Type B pancreatic cell (in vitro differentiated cells): ENCODE measurements at regions not wholly inside any gene's neighbourhood (a gene's known extent, or its start where the extent isn't known, plus 50 kb on each side); places are given as distances from the start of the nearest gene placed in this dataset.

ENCODE experiments used
- DNase-seq: peaks from one replicate; pipeline ENCODE4 v3.0.0; 2021; ENCODE audit warnings: mixed read lengths; ENCODE audit not compliant: unreplicated experiment; ENCODE audit errors: extremely low spot score
- H3K27ac Mint-ChIP-seq: 2 replicates; pipeline ENCODE4 v1.8.0; 2021; ENCODE audit warnings: mild to moderate bottlenecking, mixed read lengths
- H3K27me3 Mint-ChIP-seq: 2 replicates; pipeline ENCODE4 v1.8.0; 2021; ENCODE audit warnings: mixed read lengths
- H3K36me3 Mint-ChIP-seq: 2 replicates; pipeline ENCODE4 v1.8.0; 2021; ENCODE audit warnings: mixed read lengths
- H3K4me1 Mint-ChIP-seq: one replicate; pipeline ENCODE4 v1.8.0; 2021; ENCODE audit warnings: mixed read lengths; ENCODE audit not compliant: unreplicated experiment
- H3K4me3 Mint-ChIP-seq: 2 replicates; pipeline ENCODE4 v1.8.0; 2021; ENCODE audit warnings: mild to moderate bottlenecking, mixed read lengths
- H3K9me3 Mint-ChIP-seq: 2 replicates; pipeline ENCODE4 v1.8.0; 2021; ENCODE audit warnings: mixed read lengths
- TF ChIP-seq, protein P1 (sequence below): fragments of 200-600 bp; sonication (generic); conservative IDR thresholded peaks from 2 replicates; pipeline ENCODE4 v1.5.0; 2021; ENCODE audit warnings: antibody characterized with exemption, mild to moderate bottlenecking

DNA sequence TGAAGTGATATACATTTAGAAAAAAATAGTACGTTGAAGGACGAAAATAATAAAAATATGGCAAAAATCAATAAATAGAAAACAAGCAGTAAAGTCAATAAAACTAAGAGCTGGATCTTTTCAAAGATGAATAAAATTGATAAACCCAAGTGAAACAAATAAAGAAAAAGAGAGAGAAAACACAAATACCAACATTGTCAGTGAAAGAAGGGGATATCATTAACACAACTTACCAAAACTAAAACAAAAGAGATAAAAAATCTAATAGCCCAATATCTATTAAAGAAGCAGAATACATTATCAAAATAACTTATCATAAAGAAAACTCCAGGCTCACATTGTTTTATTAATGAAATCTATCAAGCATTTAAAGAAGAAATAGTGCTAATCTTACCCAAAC lies 675.1 kb downstream of the UQCRFS1 start:
- no peaks in the 10 kb centered on the region for H3K36me3 Mint-ChIP-seq
- H3K4me1 Mint-ChIP-seq = no peaks in the 10 kb centered on the region
- no peak for DNase-seq
- TF ChIP-seq, protein P1, sequence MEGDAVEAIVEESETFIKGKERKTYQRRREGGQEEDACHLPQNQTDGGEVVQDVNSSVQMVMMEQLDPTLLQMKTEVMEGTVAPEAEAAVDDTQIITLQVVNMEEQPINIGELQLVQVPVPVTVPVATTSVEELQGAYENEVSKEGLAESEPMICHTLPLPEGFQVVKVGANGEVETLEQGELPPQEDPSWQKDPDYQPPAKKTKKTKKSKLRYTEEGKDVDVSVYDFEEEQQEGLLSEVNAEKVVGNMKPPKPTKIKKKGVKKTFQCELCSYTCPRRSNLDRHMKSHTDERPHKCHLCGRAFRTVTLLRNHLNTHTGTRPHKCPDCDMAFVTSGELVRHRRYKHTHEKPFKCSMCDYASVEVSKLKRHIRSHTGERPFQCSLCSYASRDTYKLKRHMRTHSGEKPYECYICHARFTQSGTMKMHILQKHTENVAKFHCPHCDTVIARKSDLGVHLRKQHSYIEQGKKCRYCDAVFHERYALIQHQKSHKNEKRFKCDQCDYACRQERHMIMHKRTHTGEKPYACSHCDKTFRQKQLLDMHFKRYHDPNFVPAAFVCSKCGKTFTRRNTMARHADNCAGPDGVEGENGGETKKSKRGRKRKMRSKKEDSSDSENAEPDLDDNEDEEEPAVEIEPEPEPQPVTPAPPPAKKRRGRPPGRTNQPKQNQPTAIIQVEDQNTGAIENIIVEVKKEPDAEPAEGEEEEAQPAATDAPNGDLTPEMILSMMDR = no peak
- no peaks in the 10 kb centered on the region for H3K27me3 Mint-ChIP-seq
- no peak overlapping the region for H3K4me3 Mint-ChIP-seq
- H3K9me3 Mint-ChIP-seq = no peaks in the 10 kb centered on the region
- H3K27ac Mint-ChIP-seq = no peak overlapping the region

DNA sequence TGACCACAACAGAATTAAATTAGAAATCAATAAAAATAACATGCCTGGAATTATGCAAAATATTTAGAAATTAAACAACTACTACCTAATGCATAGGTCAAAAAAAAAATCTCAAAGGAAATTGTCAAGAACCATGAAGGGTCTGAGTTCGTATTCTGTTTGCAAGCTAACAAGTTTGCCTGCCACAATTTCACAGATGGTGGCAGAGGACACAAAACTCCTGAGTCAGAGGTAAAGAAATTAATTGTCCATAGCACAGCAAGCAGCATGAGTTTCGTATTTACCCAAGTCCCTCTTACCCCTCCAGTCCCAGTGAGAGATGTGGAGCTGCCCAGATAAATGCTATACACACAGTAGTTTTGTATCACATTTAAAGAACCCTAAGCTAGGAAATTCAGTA lies 675.9 kb downstream of the UQCRFS1 start:
- TF ChIP-seq, protein P1 = no peak
- no peaks in the 10 kb centered on the region for H3K9me3 Mint-ChIP-seq
- H3K4me1 Mint-ChIP-seq = no peaks in the 10 kb centered on the region
- H3K36me3 Mint-ChIP-seq = no peaks in the 10 kb centered on the region
- no peak for DNase-seq
- no peaks in the 10 kb centered on the region for H3K27me3 Mint-ChIP-seq
- H3K4me3 Mint-ChIP-seq = no peak overlapping the region
- no peak overlapping the region for H3K27ac Mint-ChIP-seq

DNA sequence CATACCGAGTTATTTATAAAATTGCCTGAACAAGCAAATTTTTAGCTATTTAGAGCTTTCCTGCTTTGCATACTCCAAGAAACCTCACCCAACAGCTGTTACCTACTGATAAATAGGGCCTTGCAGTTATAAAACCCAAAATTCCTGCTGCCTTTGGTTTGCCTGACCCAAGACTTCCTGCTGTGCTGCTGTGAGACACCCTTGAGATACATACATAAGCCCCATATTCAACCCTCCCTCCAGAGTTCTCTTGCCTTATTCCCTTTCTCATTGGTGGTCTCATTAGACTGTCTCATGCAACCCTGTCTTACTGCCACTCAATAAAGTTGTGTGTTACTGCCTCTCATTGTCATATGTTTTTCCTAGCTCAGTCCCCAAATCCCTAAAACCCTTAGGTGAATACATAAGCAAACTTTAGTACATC lies 677.6 kb downstream of the UQCRFS1 start:
- TF ChIP-seq, protein P1 = no peak
- DNase-seq = no peak
- H3K4me3 Mint-ChIP-seq = no peak overlapping the region
- H3K36me3 Mint-ChIP-seq = no peaks in the 10 kb centered on the region
- H3K4me1 Mint-ChIP-seq = no peaks in the 10 kb centered on the region
- no peaks in the 10 kb centered on the region for H3K27me3 Mint-ChIP-seq
- H3K27ac Mint-ChIP-seq = no peak overlapping the region
- no peaks in the 10 kb centered on the region for H3K9me3 Mint-ChIP-seq

DNA sequence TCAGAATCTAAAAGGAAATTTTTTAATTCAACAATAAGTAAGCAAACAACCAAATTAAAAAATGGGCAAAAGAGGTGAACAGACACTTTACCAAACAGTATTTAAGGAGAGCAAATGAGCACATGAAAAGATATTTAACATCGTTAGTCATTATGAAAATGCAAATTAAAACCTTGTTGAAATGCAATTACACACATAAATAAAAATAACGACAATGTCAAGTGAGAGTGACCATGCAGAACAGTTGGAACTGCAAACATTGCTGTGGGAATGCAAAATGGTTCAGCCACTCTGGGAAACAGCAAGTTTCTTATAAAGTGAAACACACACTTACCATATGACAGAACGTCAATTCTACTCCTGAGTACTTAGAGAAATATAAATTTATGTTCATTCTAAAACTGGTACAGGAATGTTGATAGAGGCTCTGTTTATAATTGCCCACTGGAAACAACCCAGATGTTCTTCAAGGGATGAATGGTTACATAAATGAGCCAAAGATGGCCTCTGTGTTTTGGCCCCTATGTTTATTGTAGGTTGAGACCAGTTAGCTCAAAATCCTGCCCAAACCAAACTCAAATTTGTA lies 678.1 kb downstream of the UQCRFS1 start:
- no peaks in the 10 kb centered on the region for H3K4me1 Mint-ChIP-seq
- TF ChIP-seq, protein P1 = no peak

DNA sequence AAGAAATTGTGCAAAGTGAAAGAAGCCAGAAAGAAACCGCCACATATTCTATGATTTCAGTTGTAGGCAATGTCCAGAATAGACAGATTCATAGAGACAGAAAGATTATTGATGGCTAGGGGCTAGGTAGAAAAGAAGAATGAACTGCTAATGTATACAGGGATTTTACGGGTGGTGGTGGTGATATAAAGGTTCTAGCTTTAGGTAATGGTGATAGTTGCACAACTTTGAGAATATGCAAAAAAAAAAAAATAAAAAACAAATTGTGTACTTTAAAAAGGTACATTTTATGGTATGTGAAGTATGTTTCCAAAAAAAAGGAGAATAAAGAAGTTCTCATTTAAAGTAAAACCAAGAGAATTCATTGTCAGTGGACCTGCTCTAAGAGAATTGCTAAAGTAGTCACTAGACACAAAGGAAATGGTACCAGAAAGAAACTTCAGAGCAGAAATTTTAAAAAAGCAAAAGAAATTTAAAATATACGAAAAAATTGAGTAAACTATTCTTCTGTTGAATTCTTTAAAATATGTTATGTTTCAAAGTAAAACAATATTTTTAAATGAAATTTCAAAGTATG lies 680.1 kb downstream of the UQCRFS1 start:
- Mint-ChIP-seq H3K27me3 (no peaks in the 10 kb centered on the region), H3K36me3 (no peaks in the 10 kb centered on the region), H3K4me3 (no peak overlapping the region), H3K27ac (no peak overlapping the region), H3K9me3 (no peaks in the 10 kb centered on the region), H3K4me1 (no peaks in the 10 kb centered on the region)
- DNase-seq = no peak
- TF ChIP-seq, protein P1 = no peak

More for the DNA sequence above, 678.1 kb downstream of the UQCRFS1 start:
- no peak overlapping the region for H3K4me3 Mint-ChIP-seq
- H3K9me3 Mint-ChIP-seq = no peaks in the 10 kb centered on the region
- no peak for DNase-seq
- no peak overlapping the region for H3K27ac Mint-ChIP-seq
- no peaks in the 10 kb centered on the region for H3K27me3 Mint-ChIP-seq
- H3K36me3 Mint-ChIP-seq = no peaks in the 10 kb centered on the region
